ENCODE measurements at regions not wholly inside any gene's neighbourhood (a gene's known extent, or its start where the extent isn't known, plus 50 kb on each side); places are given as distances from the start of the nearest gene placed in this dataset.
A peak's percentile ranks its signal among the peaks of the same experiment; 100 is the strongest.

- DNase-seq (ENCODE audit: insufficient read length, low spot score) (no peak), FAIRE-seq (no peak)
These were observed 106.3 kb upstream of the SSBP2 start for GRCh38 chr5:81856948-81857928.

- no peak for FAIRE-seq
These were observed 104.7 kb upstream of the SSBP2 start for GRCh38 chr5:81855591-81855990.

GRCh38 chr5:81854915-81855314, 104.0 kb upstream of the SSBP2 start:
- DNase-seq (ENCODE audit: insufficient read length, low spot score): no peak
- FAIRE-seq: no peak

More at GRCh38 chr5:81855591-81855990, 104.7 kb upstream of the SSBP2 start:
- no peak for DNase-seq (ENCODE audit: insufficient read length, low spot score)

GRCh38 chr5:81854485-81854884, 103.6 kb upstream of the SSBP2 start:
- DNase-seq (ENCODE audit: insufficient read length, low spot score): no peak
- no peak for FAIRE-seq

DNA sequence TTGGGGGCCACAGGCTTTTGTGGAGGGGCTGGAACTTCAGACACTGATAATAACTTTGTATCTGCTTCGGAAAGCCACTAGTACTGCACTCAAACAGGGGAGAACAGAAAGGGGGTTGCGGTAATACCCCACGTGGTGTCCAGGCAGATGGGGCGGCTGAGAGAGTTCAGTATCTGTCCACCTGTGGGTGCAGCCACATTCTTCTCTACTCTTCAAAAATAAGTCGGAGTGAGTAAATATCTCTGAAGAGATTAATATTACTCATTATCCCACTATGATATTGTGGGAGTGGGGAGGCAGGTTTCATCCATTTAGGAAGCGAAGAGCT, 102.1 kb upstream of the SSBP2 start:
- DNase-seq (ENCODE audit: insufficient read length, low spot score): no peak
- FAIRE-seq: no peak

- DNase-seq (ENCODE audit: insufficient read length, low spot score): no peak
- no peak for FAIRE-seq
These were observed 101.6 kb upstream of the SSBP2 start for GRCh38 chr5:81852291-81853029.

- FAIRE-seq (peak; percentile 85), DNase-seq (ENCODE audit: insufficient read length, low spot score) (peak; percentile 93)
These were observed 100.7 kb upstream of the SSBP2 start for GRCh38 chr5:81851481-81852178.

DNA sequence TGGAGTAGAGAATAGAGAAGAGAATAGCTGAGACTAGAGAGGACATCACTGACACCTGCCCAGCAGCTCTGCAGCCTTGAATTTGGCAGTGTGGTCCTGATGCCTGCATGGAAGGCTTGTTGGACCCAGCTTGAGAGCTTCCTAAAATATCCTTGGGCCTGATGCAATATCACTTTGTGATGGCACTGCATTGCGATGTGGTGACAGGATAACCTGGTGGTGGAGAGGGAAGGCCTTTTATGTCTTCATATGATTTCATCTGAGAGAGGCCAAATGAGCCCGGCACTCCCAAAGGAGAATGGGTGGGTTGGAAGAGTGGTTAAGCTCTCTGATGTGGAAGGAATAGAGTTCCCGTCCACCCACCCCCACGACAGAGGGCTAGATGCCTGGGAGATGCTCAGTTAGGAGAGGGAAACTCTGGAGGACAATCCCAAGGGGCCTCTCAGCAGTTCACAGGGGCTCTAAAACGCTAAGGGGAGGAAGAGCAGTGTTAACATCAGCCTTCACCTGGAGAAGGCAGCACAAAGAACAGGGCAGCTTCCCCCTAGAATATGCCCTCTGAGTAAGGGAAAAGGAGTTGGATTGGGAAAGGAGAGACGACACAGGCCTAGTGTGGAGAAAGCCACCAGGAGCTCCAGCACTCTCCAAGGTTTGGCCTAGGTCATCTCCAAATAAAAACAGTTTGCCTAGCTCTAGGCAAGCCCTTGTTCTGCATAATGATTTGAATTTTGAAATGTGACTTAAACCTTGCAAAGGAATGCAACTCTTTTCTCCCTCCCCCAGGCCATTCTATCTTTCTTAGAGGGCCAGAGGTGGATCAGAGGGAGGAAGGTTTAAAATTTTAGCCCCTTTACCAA, 99.8 kb upstream of the SSBP2 start:
- no peak for FAIRE-seq
- DNase-seq (ENCODE audit: insufficient read length, low spot score): no peak

DNA sequence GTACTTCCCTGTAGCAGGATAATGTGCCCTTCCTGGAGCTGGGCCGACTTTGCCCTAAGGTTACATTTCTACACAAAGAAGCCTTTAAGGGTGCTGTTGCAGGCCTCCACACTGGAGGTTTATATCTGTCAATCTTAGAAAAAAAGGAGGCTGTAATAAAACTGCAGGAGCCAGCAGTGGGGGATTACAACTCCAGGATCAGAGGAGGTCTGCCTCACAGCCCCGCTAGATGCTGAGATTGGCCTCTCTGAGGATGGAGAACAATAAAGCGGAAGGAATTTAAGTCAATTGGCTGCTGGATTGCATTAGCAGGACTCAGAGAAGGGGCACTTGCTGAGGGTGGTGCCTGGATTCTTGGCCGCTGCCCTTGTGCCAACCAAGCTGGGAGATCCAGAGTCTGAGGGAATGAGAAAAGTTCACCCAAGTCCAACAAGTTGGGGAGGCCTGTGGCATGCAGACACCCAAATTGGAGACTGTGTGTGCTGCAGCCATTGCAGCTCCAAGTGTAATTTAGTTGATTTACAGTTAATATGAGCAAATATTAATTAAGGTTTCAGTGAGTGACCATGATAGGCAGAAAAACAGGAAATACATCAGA, 99.0 kb upstream of the SSBP2 start:
- no peak for FAIRE-seq
- DNase-seq (ENCODE audit: insufficient read length, low spot score): no peak

- FAIRE-seq (no peak), DNase-seq (ENCODE audit: insufficient read length, low spot score) (no peak)
These were observed 97.5 kb upstream of the SSBP2 start for GRCh38 chr5:81848362-81848880.

- FAIRE-seq: no peak
- DNase-seq (ENCODE audit: insufficient read length, low spot score): no peak
These were observed 95.4 kb upstream of the SSBP2 start for GRCh38 chr5:81846301-81846700.

- no peak for DNase-seq (ENCODE audit: insufficient read length, low spot score)
- FAIRE-seq: no peak
These were observed 92.9 kb upstream of the SSBP2 start for GRCh38 chr5:81843845-81844244.

GRCh38 chr5:81842795-81843398, 92.0 kb upstream of the SSBP2 start:
- no peak for FAIRE-seq

GRCh38 chr5:81839034-81839433, 88.1 kb upstream of the SSBP2 start:
- FAIRE-seq (no peak), DNase-seq (ENCODE audit: insufficient read length, low spot score) (no peak)

More at GRCh38 chr5:81842795-81843398, 92.0 kb upstream of the SSBP2 start:
- no peak for DNase-seq (ENCODE audit: insufficient read length, low spot score)

GRCh38 chr5:81838307-81838906, 87.5 kb upstream of the SSBP2 start:
- DNase-seq (ENCODE audit: insufficient read length, low spot score): no peak

DNA sequence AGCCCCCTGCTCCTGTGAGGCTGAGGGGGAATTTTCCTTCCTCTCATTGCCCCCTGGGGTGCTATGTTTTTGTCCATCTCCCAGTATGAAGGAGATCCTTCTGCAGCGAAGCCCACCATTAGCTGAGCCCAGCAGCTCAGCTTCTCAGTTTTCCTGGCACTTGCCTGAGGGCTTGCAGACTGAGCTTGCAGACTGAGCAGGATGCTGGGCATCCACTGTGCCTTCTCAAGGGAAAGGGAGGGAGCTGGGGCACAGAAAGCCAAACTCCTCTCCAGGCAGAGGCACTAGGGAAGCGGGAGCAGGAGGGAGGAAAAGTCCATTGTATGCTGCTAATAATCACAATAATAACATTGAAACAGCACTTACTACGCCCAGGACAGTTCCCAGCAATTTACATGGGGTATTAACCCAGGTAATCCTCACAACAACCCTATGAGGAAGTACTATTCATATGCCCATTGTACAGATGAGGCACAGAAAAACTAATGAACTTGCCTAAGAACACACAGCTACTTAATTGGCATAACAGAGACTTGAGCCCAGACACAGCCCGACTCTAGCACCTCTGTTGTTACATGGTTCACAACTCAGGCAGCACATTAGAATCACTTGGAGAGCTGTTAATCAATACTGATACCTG, 86.9 kb upstream of the SSBP2 start:
- no peak for DNase-seq (ENCODE audit: insufficient read length, low spot score)
- no peak for FAIRE-seq

More at GRCh38 chr5:81838307-81838906, 87.5 kb upstream of the SSBP2 start:
- FAIRE-seq: no peak

GRCh38 chr5:81835814-81836367, 85.0 kb upstream of the SSBP2 start:
- DNase-seq (ENCODE audit: insufficient read length, low spot score) (no peak), FAIRE-seq (no peak)

All from HTR-8/SVneo (cell line).